Esophagus muscularis mucosa (tissue), 4 donors: ENCODE measurements at regions not wholly inside any gene's neighbourhood (a gene's known extent, or its start where the extent isn't known, plus 50 kb on each side); places are given as distances from the start of the nearest gene placed in this dataset.

Experiments
- DNase-seq: peaks from one replicate; pipeline ENCODE4 v3.0.0-alpha.2; 2017; ENCODE audit errors: extremely low spot score
- H3K27ac ChIP-seq, 4 donors: fragments of 200-600 bp; sonication (generic); replicated peaks in 1 of 4; 1 replicate in 3 of 4; 2 replicates in 1 of 4; pipeline ENCODE4 v1.5.1; 2016 to 2019; ENCODE audit warnings: mild to moderate bottlenecking in 1 of 4
- H3K27me3 ChIP-seq, 4 donors: fragments of 200-600 bp; sonication (generic); one replicate each; pipeline versions ENCODE4 v1.5.1 to v1.6.0; 2016 to 2019
- H3K36me3 ChIP-seq, 4 donors: fragments of 200-600 bp; sonication (generic); one replicate each; pipeline ENCODE4 v1.5.1; 2016 to 2019
- H3K4me1 ChIP-seq, 4 donors: fragments of 200-600 bp; sonication (generic); one replicate each; pipeline ENCODE4 v1.5.1; 2016 to 2019
- H3K4me3 ChIP-seq, 4 donors: fragments of 200-600 bp; sonication (generic); 1 replicate in 2 of 4; 2 replicates in 2 of 4; pipeline ENCODE4 v1.5.1; 2016 to 2019; ENCODE audit warnings: mild to moderate bottlenecking in 4 of 4, moderate library complexity in 1 of 4
- H3K9me3 ChIP-seq, 4 donors: fragments of 200-600 bp; sonication (generic); 1 replicate in 3 of 4; 2 replicates in 1 of 4; pipeline ENCODE4 v1.5.1; 2016 to 2019
- EP300 ChIP-seq: sonication (generic); formaldehyde crosslinking; IDR thresholded peaks from one replicate; pipeline ENCODE4 v1.6.1; 2017; ENCODE audit warnings: antibody characterized with exemption
- POLR2A ChIP-seq: fragments of 450-650 bp; IDR thresholded peaks from one replicate; pipeline ENCODE4 v1.6.1; 2017; ENCODE audit warnings: antibody characterized with exemption, moderate library complexity, mild to moderate bottlenecking, low read depth
- POLR2AphosphoS5 ChIP-seq, 2 donors: sonication (generic); formaldehyde crosslinking; IDR thresholded peaks; one replicate each; pipeline ENCODE4 v1.6.1; 2017; ENCODE audit warnings: antibody characterized with exemption in 2 of 2
- WGBS: methylation state at CpG from one replicate; pipeline ENCODE4 v1.1.5; 2018; 5-methylcytosine and 5-hydroxymethylcytosine counted together
- intact Hi-C: fragments of 100-400 bp; cut with DNase I; formaldehyde crosslinking; loops from one replicate; pipeline ENCODE4 v1.15.1; 2023
- TF ChIP-seq, protein P1 (sequence below), 3 experiments: fragments of 200-600 bp in 2 of 3; fragments of 450-650 bp in 1 of 3; sonication (generic) in 2 of 3; IDR thresholded peaks; one replicate each; pipeline ENCODE4 v1.5.1; 2017 to 2019; ENCODE audit warnings: antibody characterized with exemption in 3 of 3, mild to moderate bottlenecking in 2 of 3, moderate library complexity in 1 of 3

DNA sequence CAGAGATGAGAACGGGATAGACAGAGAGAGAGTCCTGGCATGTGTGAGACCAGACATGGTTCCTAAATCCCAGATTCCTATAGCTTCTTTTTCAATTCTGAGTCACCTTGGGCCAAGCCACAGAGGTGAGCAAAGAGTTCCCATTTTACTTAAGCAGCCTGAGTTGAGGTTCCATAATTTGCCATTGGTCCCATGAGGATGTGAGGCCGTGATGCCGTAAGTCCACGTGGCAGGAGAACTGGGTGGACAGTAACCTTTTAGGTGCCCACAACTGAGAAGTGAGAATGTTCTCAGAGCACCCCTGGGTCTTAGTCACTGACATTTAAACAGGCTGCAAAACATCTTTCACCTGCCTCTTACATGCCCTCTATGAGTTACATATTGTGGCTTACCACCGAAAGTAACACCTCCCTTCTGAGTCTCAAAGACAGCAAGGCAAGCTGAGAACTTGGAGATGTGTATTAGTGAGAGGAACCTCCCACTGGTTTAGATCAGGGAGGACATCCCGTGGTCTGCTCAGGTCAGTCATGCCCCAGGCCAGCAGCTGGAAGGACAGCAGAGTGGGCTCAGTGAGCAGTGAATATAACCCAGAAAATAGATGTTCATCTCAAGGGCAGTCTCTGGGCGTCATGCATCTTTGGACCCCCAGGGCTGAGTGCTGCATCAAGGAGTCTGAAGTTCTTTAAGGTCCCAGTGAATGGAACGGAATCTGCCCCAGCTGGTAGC, 127.9 kb upstream of the LGALSL start:
- no peak overlapping the region for H3K27ac ChIP-seq
- WGBS = 97% methylated on average over 8 of the region's 8 CpGs
- no peaks in the 10 kb centered on the region for H3K36me3 ChIP-seq

DNA sequence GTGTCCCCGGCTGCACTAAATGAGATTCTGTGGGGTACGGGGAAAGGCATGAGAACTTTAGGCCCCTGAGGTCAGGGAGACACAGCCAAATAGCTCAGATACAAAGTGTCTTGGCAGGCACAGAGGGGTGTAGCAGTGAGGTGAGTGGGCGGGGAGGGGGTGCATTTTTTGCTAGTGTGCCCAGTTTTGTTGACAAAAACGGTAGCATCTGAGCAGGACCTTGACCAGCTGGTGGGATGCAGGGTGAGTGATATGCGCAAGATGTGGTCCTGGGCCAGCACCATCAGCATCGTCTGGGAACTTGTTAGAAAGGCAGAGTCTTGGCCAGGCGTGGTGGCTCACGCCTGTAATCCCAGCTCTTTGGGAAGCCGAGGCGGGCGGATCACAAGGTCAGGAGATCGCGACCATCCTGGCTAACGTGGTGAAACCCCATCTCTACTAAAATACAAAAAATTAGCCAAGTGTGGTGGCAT, 127.3 kb upstream of the LGALSL start:
- H3K36me3 ChIP-seq = no peaks in the 10 kb centered on the region
- H3K4me1 ChIP-seq = peaks cover 24 to 40% (median 38%) of the 10 kb centered on the region in 4 donors
- 95% methylated on average over 14 of the region's 14 CpGs for WGBS
- intact Hi-C loops = no loop called here
- DNase-seq = no peak
- no peak for TF ChIP-seq POLR2AphosphoS5 (IDR thresholded peaks at IDR 0.05)
- TF ChIP-seq, protein P1, sequence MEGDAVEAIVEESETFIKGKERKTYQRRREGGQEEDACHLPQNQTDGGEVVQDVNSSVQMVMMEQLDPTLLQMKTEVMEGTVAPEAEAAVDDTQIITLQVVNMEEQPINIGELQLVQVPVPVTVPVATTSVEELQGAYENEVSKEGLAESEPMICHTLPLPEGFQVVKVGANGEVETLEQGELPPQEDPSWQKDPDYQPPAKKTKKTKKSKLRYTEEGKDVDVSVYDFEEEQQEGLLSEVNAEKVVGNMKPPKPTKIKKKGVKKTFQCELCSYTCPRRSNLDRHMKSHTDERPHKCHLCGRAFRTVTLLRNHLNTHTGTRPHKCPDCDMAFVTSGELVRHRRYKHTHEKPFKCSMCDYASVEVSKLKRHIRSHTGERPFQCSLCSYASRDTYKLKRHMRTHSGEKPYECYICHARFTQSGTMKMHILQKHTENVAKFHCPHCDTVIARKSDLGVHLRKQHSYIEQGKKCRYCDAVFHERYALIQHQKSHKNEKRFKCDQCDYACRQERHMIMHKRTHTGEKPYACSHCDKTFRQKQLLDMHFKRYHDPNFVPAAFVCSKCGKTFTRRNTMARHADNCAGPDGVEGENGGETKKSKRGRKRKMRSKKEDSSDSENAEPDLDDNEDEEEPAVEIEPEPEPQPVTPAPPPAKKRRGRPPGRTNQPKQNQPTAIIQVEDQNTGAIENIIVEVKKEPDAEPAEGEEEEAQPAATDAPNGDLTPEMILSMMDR (IDR thresholded peaks at IDR 0.05) = no peak
- no peak for TF ChIP-seq EP300
- no peak for TF ChIP-seq POLR2A
- no peaks in the 10 kb centered on the region for H3K9me3 ChIP-seq
- no peak overlapping the region for H3K4me3 ChIP-seq
- peak overlapping the region in 2 of 4 donors; percentile 72 to 78 for H3K27ac ChIP-seq
- no peaks in the 10 kb centered on the region for H3K27me3 ChIP-seq

More for the DNA sequence above, 127.9 kb upstream of the LGALSL start:
- Histone ChIP-seq H3K4me3 (no peak overlapping the region), H3K27me3 (no peaks in the 10 kb centered on the region), H3K9me3 (peaks cover 0 to 2% (median 0%) of the 10 kb centered on the region in 4 donors), H3K4me1 (peaks cover 20 to 35% (median 34%) of the 10 kb centered on the region in 4 donors)
- no peak for DNase-seq
- intact Hi-C loops = no loop called here
- no peak for TF ChIP-seq POLR2A
- TF ChIP-seq EP300 = no peak
- TF ChIP-seq POLR2AphosphoS5 (IDR thresholded peaks at IDR 0.05) = no peak
- TF ChIP-seq, protein P1 (IDR thresholded peaks at IDR 0.05) = no peak

DNA sequence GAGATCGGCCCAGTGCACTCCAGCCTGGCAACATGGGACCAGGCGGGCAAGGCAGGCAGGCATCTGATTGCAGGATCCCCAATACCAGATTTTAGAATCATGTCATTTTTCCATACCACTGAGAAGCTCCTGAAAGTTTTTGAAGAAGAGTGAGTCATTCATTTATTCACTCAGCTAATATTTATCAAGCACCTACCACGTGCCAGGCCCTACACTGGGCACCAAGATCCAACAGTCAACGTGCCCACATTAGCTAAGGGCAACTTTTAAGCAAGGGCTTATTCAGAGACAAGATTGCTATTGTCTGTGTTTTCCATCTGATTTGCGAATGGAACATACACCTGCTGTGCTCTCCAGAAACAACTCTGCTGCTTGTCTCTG, 126.8 kb upstream of the LGALSL start:
- Histone ChIP-seq H3K4me3 (peak overlapping the region; percentile 25 to 44 (median 42)), H3K4me1 (peaks cover 24 to 40% (median 38%) of the 10 kb centered on the region in 4 donors), H3K9me3 (no peaks in the 10 kb centered on the region), H3K27me3 (no peaks in the 10 kb centered on the region), H3K27ac (peak overlapping the region in 3 of 4 donors; percentile 65 to 78 (median 72)), H3K36me3 (no peaks in the 10 kb centered on the region)
- no peak for DNase-seq
- TF ChIP-seq POLR2AphosphoS5 (IDR thresholded peaks at IDR 0.05) (no peak), EP300 (no peak), POLR2A (no peak)
- TF ChIP-seq, protein P1 (IDR thresholded peaks at IDR 0.05) = no peak
- WGBS = 81% methylated on average over 5 of the region's 5 CpGs
- intact Hi-C loops = no loop called here

DNA sequence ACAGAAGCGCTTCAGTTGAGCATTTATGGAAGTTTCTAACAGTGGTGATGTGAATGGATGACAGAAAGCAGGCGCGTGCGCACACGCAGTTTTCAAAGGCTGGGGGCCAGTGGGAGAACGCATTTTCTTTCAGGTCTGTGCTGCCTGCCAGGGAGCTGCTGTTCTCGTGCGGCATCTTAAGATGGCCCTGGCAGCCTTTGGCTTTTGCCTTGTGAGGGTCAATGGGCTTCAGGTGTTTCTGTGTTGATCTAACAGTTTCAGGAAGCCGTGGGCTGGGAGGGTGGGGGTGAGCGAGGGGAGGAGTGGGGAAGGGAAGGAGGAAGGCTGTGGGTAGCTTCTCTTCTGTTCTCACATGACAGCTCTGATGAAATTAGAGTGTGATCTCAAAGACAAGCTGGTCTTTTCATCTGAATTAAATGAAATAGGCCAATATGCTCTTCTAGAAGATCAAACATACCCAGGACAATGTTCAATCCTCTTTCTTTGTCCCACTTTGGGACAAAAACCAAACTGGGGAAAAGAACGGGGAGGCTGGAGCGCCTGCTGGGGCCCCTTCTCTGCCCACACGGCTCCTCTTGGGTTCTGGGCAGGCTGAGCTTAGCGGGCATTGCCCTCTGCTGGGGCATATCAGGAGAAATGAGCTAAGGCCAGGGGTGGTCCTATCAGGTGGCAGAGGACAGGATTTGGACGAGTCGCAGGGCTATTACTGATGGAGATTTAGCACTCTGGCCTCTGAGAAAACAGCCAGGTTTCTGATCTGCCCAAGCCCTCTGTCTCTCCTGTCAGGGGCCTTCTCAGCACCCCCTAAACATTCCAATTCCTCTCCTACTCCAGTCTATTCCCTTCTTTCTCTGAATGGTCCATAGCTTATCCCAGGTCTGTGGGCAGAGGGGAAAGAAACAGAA, 126.2 kb upstream of the LGALSL start:
- intact Hi-C loops = loop anchor here (1.0 kb wide), 1 partner anchor 278 kb away; no protein-coding TSS in a partner anchor
- H3K4me1 ChIP-seq = peaks cover 24 to 40% (median 38%) of the 10 kb centered on the region in 4 donors
- peak overlapping the region; percentile 25 to 44 (median 42) for H3K4me3 ChIP-seq
- DNase-seq = no peak
- no peak for TF ChIP-seq POLR2A
- TF ChIP-seq POLR2AphosphoS5 (IDR thresholded peaks at IDR 0.05) = peak in 1 of 2 donors; percentile 48
- TF ChIP-seq, protein P1 (IDR thresholded peaks at IDR 0.05) = peak; percentile 51 to 61 (median 57)
- peak overlapping the region in 3 of 4 donors; percentile 65 to 78 (median 72) for H3K27ac ChIP-seq
- H3K36me3 ChIP-seq = no peaks in the 10 kb centered on the region
- 53% methylated on average over 16 of the region's 16 CpGs for WGBS
- no peaks in the 10 kb centered on the region for H3K9me3 ChIP-seq
- no peaks in the 10 kb centered on the region for H3K27me3 ChIP-seq
